Ishikawa (cell line): ENCODE measurements at regions not wholly inside any gene's neighbourhood (a gene's known extent, or its start where the extent isn't known, plus 50 kb on each side); places are given as distances from the start of the nearest gene placed in this dataset.

Experiments used
- CEBPB ChIP-seq: IDR thresholded peaks from 2 replicates; pipeline ENCODE4 v1.6.1; 2012
- CREB1 ChIP-seq: IDR thresholded peaks from 2 replicates; pipeline ENCODE4 v1.6.1; 2012; ENCODE audit warnings: low read depth
- EGR1 ChIP-seq: IDR thresholded peaks from 2 replicates; pipeline ENCODE4 v1.6.1; 2012
- EP300 ChIP-seq: IDR thresholded peaks from 2 replicates; pipeline ENCODE4 v1.6.1; 2012; ENCODE audit warnings: borderline replicate concordance
- FOXM1 ChIP-seq: IDR thresholded peaks from 2 replicates; pipeline ENCODE4 v1.6.1; 2012; ENCODE audit warnings: low read depth, borderline replicate concordance
- NFIC ChIP-seq: IDR thresholded peaks from 2 replicates; pipeline ENCODE4 v1.6.1; 2012
- RAD21 ChIP-seq: IDR thresholded peaks from 2 replicates; pipeline ENCODE4 v1.6.1; 2012; ENCODE audit warnings: low read depth
- REST ChIP-seq: IDR thresholded peaks from 2 replicates; pipeline ENCODE4 v1.6.1; 2012; ENCODE audit warnings: low read depth, mild to moderate bottlenecking
- TAF1 ChIP-seq: IDR thresholded peaks from 2 replicates; pipeline ENCODE4 v1.6.1; 2012; ENCODE audit warnings: low read depth, mild to moderate bottlenecking
- TCF12 ChIP-seq: IDR thresholded peaks from 2 replicates; pipeline ENCODE4 v1.6.1; 2012; ENCODE audit warnings: low read depth
- TEAD4 ChIP-seq: IDR thresholded peaks from 2 replicates; pipeline ENCODE4 v1.6.1; 2012
- USF1 ChIP-seq: IDR thresholded peaks from 2 replicates; pipeline ENCODE4 v1.6.1; 2012
- YY1 ChIP-seq: IDR thresholded peaks from 2 replicates; pipeline ENCODE4 v1.6.1; 2012; ENCODE audit warnings: low read depth
- ZBTB7A ChIP-seq: IDR thresholded peaks from 2 replicates; pipeline ENCODE4 v1.6.1; 2012; ENCODE audit warnings: low read depth
- TF ChIP-seq, protein P1 (sequence below): IDR thresholded peaks from 2 replicates; pipeline ENCODE4 v1.6.1; 2012

DNA sequence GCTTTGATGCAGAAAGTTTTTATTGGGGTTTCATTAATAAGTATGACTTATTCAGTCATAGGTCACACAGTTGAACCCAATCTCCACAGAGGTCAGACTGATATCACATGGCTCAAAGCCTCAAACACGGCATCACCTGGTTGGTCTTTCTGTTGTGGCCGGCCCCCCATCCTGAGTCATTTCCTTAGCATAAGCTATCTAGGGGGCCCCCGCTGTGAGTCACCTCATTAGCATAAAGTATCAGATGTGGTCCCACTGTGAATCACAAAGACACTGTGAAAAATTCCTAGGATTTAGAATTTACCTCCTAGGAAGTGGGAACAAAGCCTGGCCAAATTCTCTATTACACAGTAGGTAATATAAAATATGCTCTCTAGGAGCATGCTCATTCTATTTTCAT is 502.2 kb downstream of the PYDC2 start:
- TF ChIP-seq, protein P1, sequence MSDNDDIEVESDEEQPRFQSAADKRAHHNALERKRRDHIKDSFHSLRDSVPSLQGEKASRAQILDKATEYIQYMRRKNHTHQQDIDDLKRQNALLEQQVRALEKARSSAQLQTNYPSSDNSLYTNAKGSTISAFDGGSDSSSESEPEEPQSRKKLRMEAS, result no peak
- TF ChIP-seq EP300, result peak; percentile 69; the same call in 1 of the 2 replicates
- TF ChIP-seq FOXM1, result 0 out of 2 replicates have a peak, but pooled peaks have one; percentile 41
- no peak for TF ChIP-seq RAD21
- peak; percentile 43; the same call in 1 of the 2 replicates for TF ChIP-seq NFIC
- no peak for TF ChIP-seq CREB1
- TF ChIP-seq TAF1, result no peak
- TF ChIP-seq USF1, result 0 out of 2 replicates have a peak, but pooled peaks have one; percentile 31
- peak; percentile 65 for TF ChIP-seq TCF12
- no peak for TF ChIP-seq YY1
- no peak for TF ChIP-seq REST
- peak; percentile 58 for TF ChIP-seq TEAD4

- TF ChIP-seq, protein P1, result no peak
- no peak for TF ChIP-seq CREB1
Measured at GRCh38 chr3:191966556-191966955, 505.6 kb downstream of the PYDC2 start.

- TF ChIP-seq TAF1, result no peak
- no peak for TF ChIP-seq ZBTB7A
- TF ChIP-seq REST, result no peak
Measured at GRCh38 chr3:191968299-191968698, 507.3 kb downstream of the PYDC2 start.

DNA sequence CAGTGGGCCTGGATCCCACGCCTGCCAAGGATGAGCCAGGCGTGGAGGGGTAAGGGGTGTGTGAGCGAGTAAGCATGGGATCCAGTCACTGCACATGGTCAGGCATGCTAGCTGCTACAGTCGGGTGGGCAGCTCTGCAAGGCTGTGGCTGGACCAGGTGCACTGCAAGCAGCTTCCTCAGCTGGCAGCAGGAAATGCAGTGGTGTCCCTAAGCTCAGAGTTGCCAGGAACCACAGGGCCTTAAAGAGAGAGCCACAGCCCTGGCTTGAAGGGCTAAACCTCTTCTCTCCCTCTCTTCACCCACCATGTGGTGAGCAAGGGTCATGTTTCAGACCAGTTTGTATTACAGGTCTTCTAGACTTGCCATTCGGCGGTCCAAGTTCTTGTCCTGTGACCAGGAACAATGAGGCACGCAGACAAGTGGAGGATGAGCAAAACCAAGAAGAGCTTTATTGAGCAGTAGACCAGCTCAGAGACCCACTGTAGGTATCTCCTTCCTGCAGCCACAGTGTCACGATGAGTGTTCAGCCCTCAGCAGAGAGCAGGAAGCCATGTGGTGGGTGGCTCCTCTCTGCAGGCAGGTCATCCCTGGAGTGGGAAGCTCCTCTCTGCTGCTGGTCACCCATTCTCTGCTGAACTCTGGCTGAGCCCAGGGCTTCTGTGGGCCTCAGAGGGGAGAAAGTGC is 511.9 kb downstream of the PYDC2 start:
- TF ChIP-seq CEBPB (no peak), ZBTB7A (no peak)

GRCh38 chr3:191973820-191974219 is 512.9 kb downstream of the PYDC2 start:
- TF ChIP-seq, protein P1, result no peak
- TF ChIP-seq NFIC, result no peak
- no peak for TF ChIP-seq ZBTB7A
- TF ChIP-seq YY1, result no peak
- no peak for TF ChIP-seq FOXM1
- TF ChIP-seq RAD21, result no peak
- TF ChIP-seq EGR1, result no peak
- TF ChIP-seq CREB1, result no peak
- no peak for TF ChIP-seq TEAD4

DNA sequence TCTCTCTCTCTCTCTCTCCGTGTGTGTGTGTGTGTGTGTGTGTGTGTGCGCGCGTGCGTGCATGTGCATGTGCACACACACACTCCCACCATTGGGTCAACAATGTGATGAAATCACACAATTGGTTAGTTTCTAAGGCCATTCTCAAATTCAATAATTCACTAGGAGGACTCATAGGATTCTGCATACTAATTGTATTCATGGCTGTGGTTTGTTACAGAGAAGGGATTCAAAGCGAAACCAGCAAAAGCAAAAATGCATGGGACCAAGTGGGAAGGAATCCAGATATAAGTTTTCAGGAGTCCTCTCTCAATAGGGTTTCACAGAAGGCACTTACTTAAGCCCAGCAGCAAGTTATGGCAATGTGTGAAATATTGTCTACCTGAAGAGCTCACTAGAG is 515.0 kb downstream of the PYDC2 start:
- no peak for TF ChIP-seq EGR1
- no peak for TF ChIP-seq TAF1
- TF ChIP-seq, protein P1, result no peak
- TF ChIP-seq CEBPB, result no peak
- no peak for TF ChIP-seq RAD21
- no peak for TF ChIP-seq EP300
- TF ChIP-seq FOXM1, result no peak
- no peak for TF ChIP-seq TCF12
- TF ChIP-seq TEAD4, result no peak
- no peak for TF ChIP-seq CREB1
- no peak for TF ChIP-seq YY1
- no peak for TF ChIP-seq ZBTB7A
- no peak for TF ChIP-seq REST
- no peak for TF ChIP-seq NFIC
- TF ChIP-seq USF1, result no peak
